ENCODE measurements at regions not wholly inside any gene's neighbourhood (a gene's known extent, or its start where the extent isn't known, plus 50 kb on each side); places are given as distances from the start of the nearest gene placed in this dataset.

- Histone ChIP-seq H3K9ac (ENCODE audit: low read length) (no peak overlapping the region), H3K79me2 (ENCODE audit: insufficient read depth, low read length) (no peaks in the 10 kb centered on the region), H4K20me1 (ENCODE audit: insufficient read depth) (no peaks in the 10 kb centered on the region), H3K36me3 (ENCODE audit: control insufficient read depth in 1 of 2, insufficient read depth in 2 of 2, low read length in 2 of 2) (no peaks in the 10 kb centered on the region), H3K9me3 (ENCODE audit: control insufficient read depth in 1 of 2, insufficient read depth in 1 of 2, low read depth in 1 of 2, low read length in 2 of 2) (no peaks in the 10 kb centered on the region), H2AFZ (ENCODE audit: low read depth, low read length, poor library complexity, severe bottlenecking) (no peak overlapping the region), H3K27ac (ENCODE audit: low read depth, low read length) (no peak overlapping the region), H3K4me2 (ENCODE audit: low read length) (no peak overlapping the region), H3K4me3 (replicated peaks in 1 of 2; ENCODE audit: low read depth in 1 of 2, low read length in 2 of 2) (no peak overlapping the region), H3K9me2 (ENCODE audit: insufficient read depth) (no peaks in the 10 kb centered on the region), H3K4me1 (ENCODE audit: control insufficient read depth in 1 of 2, insufficient read depth in 2 of 2, low read length in 2 of 2) (no peaks in the 10 kb centered on the region), H3K27me3 (ENCODE audit: insufficient read depth, low read length) (no peaks in the 10 kb centered on the region)
- POLR2A ChIA-PET: no interaction called here
- no TSS peak for BruUV-seq (replicated peaks)
- CTCF ChIA-PET: no interaction called here
- TF ChIP-seq CBX3 (IDR thresholded peaks at IDR 0.05; ENCODE audit: low read depth): no peak
- no peak for TF ChIP-seq ZBTB33 (IDR thresholded peaks at IDR 0.05; ENCODE audit: extremely low read depth, insufficient replicate concordance, low read length)
- TF ChIP-seq SP1 (IDR thresholded peaks at IDR 0.05; ENCODE audit: low read depth): no peak
- no peak for TF ChIP-seq POLR2A (IDR thresholded peaks at IDR 0.05; ENCODE audit: borderline replicate concordance, extremely low read depth, insufficient read depth, insufficient read length)
- no peak for TF ChIP-seq RAD21 (IDR thresholded peaks at IDR 0.05; ENCODE audit: low read depth)
- no peak for TF ChIP-seq YY1 (IDR thresholded peaks at IDR 0.05; ENCODE audit: extremely low read depth, insufficient replicate concordance, low read depth, low read length)
- TF ChIP-seq ZFX (IDR thresholded peaks at IDR 0.05): no peak
- no peak for TF ChIP-seq ELF1 (IDR thresholded peaks at IDR 0.05; ENCODE audit: borderline replicate concordance, low read depth)
- TF ChIP-seq EGR1 (IDR thresholded peaks at IDR 0.05; ENCODE audit: low read depth): no peak
- TF ChIP-seq MAX (IDR thresholded peaks at IDR 0.05): no peak
- no peak for TF ChIP-seq CEBPB (IDR thresholded peaks at IDR 0.05; ENCODE audit: low read depth)
- TF ChIP-seq EZH2 (IDR thresholded peaks at IDR 0.05): no peak
- TF ChIP-seq, protein P1, sequence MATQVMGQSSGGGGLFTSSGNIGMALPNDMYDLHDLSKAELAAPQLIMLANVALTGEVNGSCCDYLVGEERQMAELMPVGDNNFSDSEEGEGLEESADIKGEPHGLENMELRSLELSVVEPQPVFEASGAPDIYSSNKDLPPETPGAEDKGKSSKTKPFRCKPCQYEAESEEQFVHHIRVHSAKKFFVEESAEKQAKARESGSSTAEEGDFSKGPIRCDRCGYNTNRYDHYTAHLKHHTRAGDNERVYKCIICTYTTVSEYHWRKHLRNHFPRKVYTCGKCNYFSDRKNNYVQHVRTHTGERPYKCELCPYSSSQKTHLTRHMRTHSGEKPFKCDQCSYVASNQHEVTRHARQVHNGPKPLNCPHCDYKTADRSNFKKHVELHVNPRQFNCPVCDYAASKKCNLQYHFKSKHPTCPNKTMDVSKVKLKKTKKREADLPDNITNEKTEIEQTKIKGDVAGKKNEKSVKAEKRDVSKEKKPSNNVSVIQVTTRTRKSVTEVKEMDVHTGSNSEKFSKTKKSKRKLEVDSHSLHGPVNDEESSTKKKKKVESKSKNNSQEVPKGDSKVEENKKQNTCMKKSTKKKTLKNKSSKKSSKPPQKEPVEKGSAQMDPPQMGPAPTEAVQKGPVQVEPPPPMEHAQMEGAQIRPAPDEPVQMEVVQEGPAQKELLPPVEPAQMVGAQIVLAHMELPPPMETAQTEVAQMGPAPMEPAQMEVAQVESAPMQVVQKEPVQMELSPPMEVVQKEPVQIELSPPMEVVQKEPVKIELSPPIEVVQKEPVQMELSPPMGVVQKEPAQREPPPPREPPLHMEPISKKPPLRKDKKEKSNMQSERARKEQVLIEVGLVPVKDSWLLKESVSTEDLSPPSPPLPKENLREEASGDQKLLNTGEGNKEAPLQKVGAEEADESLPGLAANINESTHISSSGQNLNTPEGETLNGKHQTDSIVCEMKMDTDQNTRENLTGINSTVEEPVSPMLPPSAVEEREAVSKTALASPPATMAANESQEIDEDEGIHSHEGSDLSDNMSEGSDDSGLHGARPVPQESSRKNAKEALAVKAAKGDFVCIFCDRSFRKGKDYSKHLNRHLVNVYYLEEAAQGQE (IDR thresholded peaks at IDR 0.05; ENCODE audit: low read depth): no peak
- TF ChIP-seq SRF (IDR thresholded peaks at IDR 0.05; ENCODE audit: low read depth): no peak
- RAD21 ChIA-PET (ENCODE audit: low non-redundant PET in 1 of 2, low total read pairs in 2 of 2, uncharacterized antibody in 2 of 2, unreplicated experiment in 2 of 2): no interaction called here
- no peak for DNase-seq (ENCODE audit: low read depth, low spot score)
- ATAC-seq: no peak
- intact Hi-C loops (cut with micrococcal nuclease): no loop called here
Observed at GRCh38 chr7:46613551-46613950, 692.5 kb upstream of the IGFBP3 start.
